ENCODE measurements at regions not wholly inside any gene's neighbourhood (a gene's known extent, or its start where the extent isn't known, plus 50 kb on each side); places are given as distances from the start of the nearest gene placed in this dataset.

DNA sequence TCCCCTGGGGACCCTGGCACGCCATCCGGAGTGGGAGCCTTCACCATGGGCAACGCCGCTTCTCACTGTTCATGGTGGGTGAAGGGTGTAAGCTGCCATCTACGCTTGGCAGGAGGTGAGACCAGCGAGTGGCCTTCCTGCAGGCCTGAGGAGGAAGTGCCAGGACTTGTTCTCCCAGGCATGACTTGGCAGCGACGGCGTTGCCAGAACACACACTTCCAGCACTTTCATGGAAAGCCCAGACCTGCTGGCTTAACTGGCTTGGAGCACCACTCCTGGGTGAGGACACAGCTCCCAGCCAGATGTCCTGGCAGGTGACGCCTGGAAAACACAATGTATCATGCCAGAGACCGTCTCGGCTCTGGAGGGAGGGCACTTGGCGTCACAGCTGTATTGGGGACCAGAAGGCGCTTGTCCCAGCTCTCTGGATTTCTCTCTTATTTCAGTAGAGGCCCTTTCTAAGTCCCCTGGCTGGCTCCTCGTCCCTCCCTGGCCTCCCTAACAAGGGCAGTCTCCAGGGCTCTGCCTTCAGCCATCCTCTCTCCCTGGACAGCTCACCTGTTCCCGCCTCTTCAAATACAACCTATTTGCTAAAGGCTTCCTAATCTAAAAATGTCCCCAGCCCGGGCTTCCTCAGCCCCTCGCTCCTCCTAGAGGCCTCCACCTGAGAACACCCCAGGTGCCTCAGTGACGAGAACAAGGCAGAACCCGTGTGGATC is 188.3 kb downstream of the OLFM1 start:
- no peaks in the 10 kb centered on the region for H3K79me2 ChIP-seq (ENCODE audit: control insufficient read depth, insufficient read depth, low read length)
- no peak for DNase-seq (ENCODE audit: low read depth, low spot score)
- TF ChIP-seq, protein P1, sequence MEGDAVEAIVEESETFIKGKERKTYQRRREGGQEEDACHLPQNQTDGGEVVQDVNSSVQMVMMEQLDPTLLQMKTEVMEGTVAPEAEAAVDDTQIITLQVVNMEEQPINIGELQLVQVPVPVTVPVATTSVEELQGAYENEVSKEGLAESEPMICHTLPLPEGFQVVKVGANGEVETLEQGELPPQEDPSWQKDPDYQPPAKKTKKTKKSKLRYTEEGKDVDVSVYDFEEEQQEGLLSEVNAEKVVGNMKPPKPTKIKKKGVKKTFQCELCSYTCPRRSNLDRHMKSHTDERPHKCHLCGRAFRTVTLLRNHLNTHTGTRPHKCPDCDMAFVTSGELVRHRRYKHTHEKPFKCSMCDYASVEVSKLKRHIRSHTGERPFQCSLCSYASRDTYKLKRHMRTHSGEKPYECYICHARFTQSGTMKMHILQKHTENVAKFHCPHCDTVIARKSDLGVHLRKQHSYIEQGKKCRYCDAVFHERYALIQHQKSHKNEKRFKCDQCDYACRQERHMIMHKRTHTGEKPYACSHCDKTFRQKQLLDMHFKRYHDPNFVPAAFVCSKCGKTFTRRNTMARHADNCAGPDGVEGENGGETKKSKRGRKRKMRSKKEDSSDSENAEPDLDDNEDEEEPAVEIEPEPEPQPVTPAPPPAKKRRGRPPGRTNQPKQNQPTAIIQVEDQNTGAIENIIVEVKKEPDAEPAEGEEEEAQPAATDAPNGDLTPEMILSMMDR (optimal IDR thresholded peaks at IDR 0.05 in 1 of 3, IDR thresholded peaks at IDR 0.05 in 1 of 3, conservative IDR thresholded peaks at IDR 0.05 in 1 of 3; ENCODE audit: extremely low read depth in 1 of 3, insufficient read depth in 2 of 3, low read length in 3 of 3): no peak
- no peak for TF ChIP-seq EZH2 (IDR thresholded peaks at IDR 0.05; ENCODE audit: low read length)
- H3K27ac ChIP-seq (ENCODE audit: control insufficient read depth, insufficient read depth, low read length): no peak overlapping the region
- H3K4me1 ChIP-seq (ENCODE audit: control insufficient read depth, extremely low read depth, insufficient read depth, low read length): no peaks in the 10 kb centered on the region
- H3K9me3 ChIP-seq (ENCODE audit: control insufficient read depth, low read depth, low read length): no peaks in the 10 kb centered on the region
- H3K36me3 ChIP-seq (ENCODE audit: control insufficient read depth in 2 of 2, extremely low read depth in 1 of 2, insufficient read depth in 2 of 2, low read length in 2 of 2): no peaks in the 10 kb centered on the region
- dilution Hi-C loops (cut with MboI; ENCODE audit: extremely low pct_ligation_motif_present, low sequenced_read_pairs): no loop called here
- H2AFZ ChIP-seq (ENCODE audit: control insufficient read depth, low read length): no peak overlapping the region
- no peak overlapping the region for H3K4me2 ChIP-seq (ENCODE audit: control insufficient read depth, extremely low read depth, insufficient read depth, low read depth, low read length)
- no peaks in the 10 kb centered on the region for H3K27me3 ChIP-seq (ENCODE audit: control insufficient read depth, extremely low read depth, insufficient read depth, low read length)
- no peaks in the 10 kb centered on the region for H3K9me1 ChIP-seq (ENCODE audit: control insufficient read depth, extremely low read depth, insufficient read depth, low read length)
- H3K9ac ChIP-seq (ENCODE audit: control insufficient read depth, extremely low read depth, insufficient read depth, low read length): no peak overlapping the region
- FAIRE-seq: no peak
- H4K20me1 ChIP-seq (ENCODE audit: control insufficient read depth, extremely low read depth, insufficient read depth, low read length): no peaks in the 10 kb centered on the region
- no peak overlapping the region for H3K4me3 ChIP-seq (ENCODE audit: control insufficient read depth in 2 of 3, extremely low read depth in 1 of 3, insufficient read depth in 2 of 3, low read depth in 1 of 3, low read length in 3 of 3)

DNA sequence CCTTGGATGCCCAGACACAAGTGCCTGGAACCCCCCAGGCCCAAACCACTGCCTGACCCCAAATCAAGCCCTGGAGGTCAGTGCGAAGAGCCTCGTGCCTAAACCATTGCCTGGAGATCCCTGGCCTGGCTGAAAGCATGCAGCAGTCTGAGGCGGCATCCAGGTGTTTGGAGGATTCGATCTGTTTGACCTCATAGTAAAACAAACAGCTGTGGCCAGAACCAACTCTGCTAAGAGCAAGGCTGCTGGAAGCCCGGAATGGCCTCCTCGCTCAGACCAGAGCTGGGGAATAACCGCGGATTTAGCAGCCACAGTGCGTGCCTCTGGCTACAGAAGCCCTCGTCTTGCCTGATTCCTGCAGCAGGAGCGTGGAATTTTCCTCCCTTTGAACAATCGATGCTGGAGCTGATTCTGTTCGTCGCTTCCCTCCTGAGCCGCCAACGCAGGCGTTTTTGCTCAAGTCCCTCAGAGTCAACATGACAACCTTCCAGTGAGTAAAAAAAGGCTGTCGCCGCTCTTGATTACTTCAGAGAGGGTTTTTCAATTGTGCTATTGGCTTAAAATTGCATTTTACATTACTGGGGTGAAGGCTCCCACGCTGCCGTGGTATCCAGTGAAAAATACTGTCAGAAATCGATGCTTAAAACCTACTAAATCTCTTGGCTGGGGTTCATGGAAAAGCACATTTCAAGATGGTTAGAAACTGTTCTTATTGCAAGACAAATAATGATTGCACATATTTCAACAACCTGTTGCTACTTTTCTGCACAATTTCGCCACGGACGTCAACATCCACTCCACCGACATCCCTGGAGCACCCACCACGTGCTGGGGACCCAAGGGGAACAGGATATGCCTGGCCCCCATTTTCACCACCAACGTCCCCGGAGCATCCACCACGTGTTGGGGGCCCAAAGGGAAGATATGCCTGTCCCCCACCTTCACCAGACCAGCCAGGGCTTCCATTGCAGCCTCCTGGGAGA is 190.0 kb downstream of the OLFM1 start:
- H4K20me1 ChIP-seq (ENCODE audit: control insufficient read depth, extremely low read depth, insufficient read depth, low read length): peaks cover 1% of the 10 kb centered on the region
- no peak for TF ChIP-seq EZH2 (IDR thresholded peaks at IDR 0.05; ENCODE audit: low read length)
- no peaks in the 10 kb centered on the region for H3K79me2 ChIP-seq (ENCODE audit: control insufficient read depth, insufficient read depth, low read length)
- FAIRE-seq (no peak), DNase-seq (ENCODE audit: low read depth, low spot score) (no peak)
- dilution Hi-C loops (cut with MboI; ENCODE audit: extremely low pct_ligation_motif_present, low sequenced_read_pairs): no loop called here
- H3K4me1 ChIP-seq (ENCODE audit: control insufficient read depth, extremely low read depth, insufficient read depth, low read length): no peaks in the 10 kb centered on the region
- H3K4me3 ChIP-seq (ENCODE audit: control insufficient read depth in 2 of 3, extremely low read depth in 1 of 3, insufficient read depth in 2 of 3, low read depth in 1 of 3, low read length in 3 of 3): no peak overlapping the region
- H3K27me3 ChIP-seq (ENCODE audit: control insufficient read depth, extremely low read depth, insufficient read depth, low read length): no peaks in the 10 kb centered on the region
- H2AFZ ChIP-seq (ENCODE audit: control insufficient read depth, low read length): no peak overlapping the region
- H3K36me3 ChIP-seq (ENCODE audit: control insufficient read depth in 2 of 2, extremely low read depth in 1 of 2, insufficient read depth in 2 of 2, low read length in 2 of 2): no peaks in the 10 kb centered on the region
- H3K4me2 ChIP-seq (ENCODE audit: control insufficient read depth, extremely low read depth, insufficient read depth, low read depth, low read length): no peak overlapping the region
- H3K9me1 ChIP-seq (ENCODE audit: control insufficient read depth, extremely low read depth, insufficient read depth, low read length): no peaks in the 10 kb centered on the region
- H3K27ac ChIP-seq (ENCODE audit: control insufficient read depth, insufficient read depth, low read length): no peak overlapping the region
- H3K9ac ChIP-seq (ENCODE audit: control insufficient read depth, extremely low read depth, insufficient read depth, low read length): no peak overlapping the region
- no peaks in the 10 kb centered on the region for H3K9me3 ChIP-seq (ENCODE audit: control insufficient read depth, low read depth, low read length)

Data from keratinocyte (primary cell).